CD14-positive monocyte (primary cell): ENCODE measurements at regions not wholly inside any gene's neighbourhood (a gene's known extent, or its start where the extent isn't known, plus 50 kb on each side); places are given as distances from the start of the nearest gene placed in this dataset.

Experiments
- DNase-seq, 3 donors: peaks; one replicate each; pipeline ENCODE4 v3.0.0-alpha.2; 2011 to 2022
- H2AFZ ChIP-seq: 2 replicates; pipeline ENCODE4 v1.6.0; 2012; ENCODE audit warnings: mild to moderate bottlenecking, low read depth, low read length, inconsistent platforms; ENCODE audit not compliant: insufficient read depth, poor library complexity, severe bottlenecking
- H3K27ac ChIP-seq, 2 donors: 1 replicate in 1 of 2; 2 replicates in 1 of 2; pipeline ENCODE4 v1.5.1; 2012 to 2013; ENCODE audit warnings: low read length in 2 of 2, control low read depth in 1 of 2, inconsistent platforms in 1 of 2, low read depth in 1 of 2, mild to moderate bottlenecking in 1 of 2
- H3K27me3 ChIP-seq, 2 donors: one replicate each; pipeline versions ENCODE4 v1.6.0 to v1.6.1; 2011 to 2013; ENCODE audit warnings: low read length in 2 of 2; ENCODE audit not compliant: control insufficient read depth in 2 of 2, insufficient read depth in 2 of 2
- H3K36me3 ChIP-seq, 2 donors: replicated peaks in 1 of 2; 1 replicate in 1 of 2; 2 replicates in 1 of 2; pipeline versions ENCODE4 v1.5.1 to v1.6.1; 2012 to 2013; ENCODE audit warnings: low read length in 2 of 2, control low read depth in 1 of 2, inconsistent platforms in 1 of 2, mild to moderate bottlenecking in 1 of 2; ENCODE audit not compliant: insufficient read depth in 2 of 2, control insufficient read depth in 1 of 2
- H3K4me1 ChIP-seq, 2 donors: 1 replicate in 1 of 2; 2 replicates in 1 of 2; pipeline versions ENCODE4 v1.5.1 to v1.6.1; 2012 to 2013; ENCODE audit warnings: low read length in 2 of 2, control low read depth in 1 of 2, inconsistent platforms in 1 of 2, mild to moderate bottlenecking in 1 of 2, moderate library complexity in 1 of 2; ENCODE audit not compliant: insufficient read depth in 2 of 2, control insufficient read depth in 1 of 2
- H3K4me2 ChIP-seq: replicated peaks from 2 replicates; pipeline ENCODE3; 2012; ENCODE audit warnings: low read length, moderate library complexity, mild to moderate bottlenecking; ENCODE audit not compliant: poor library complexity, severe bottlenecking; ENCODE audit errors: extremely low read depth
- H3K4me3 ChIP-seq, 3 experiments: fragments of 200-600 bp in 1 of 3; sonication (generic) in 1 of 3; replicated peaks in 1 of 3; 1 replicate in 2 of 3; 2 replicates in 1 of 3; pipeline ENCODE4 v1.5.1; 2011 to 2013; ENCODE audit warnings: low read length in 3 of 3, mild to moderate bottlenecking in 3 of 3, control low read depth in 2 of 3, low read depth in 2 of 3, inconsistent platforms in 1 of 3, moderate library complexity in 1 of 3
- H3K79me2 ChIP-seq: 2 replicates; pipeline ENCODE4 v1.6.0; 2012; ENCODE audit warnings: mild to moderate bottlenecking, control low read depth, inconsistent platforms, low read length, moderate library complexity; ENCODE audit not compliant: insufficient read depth
- H3K9ac ChIP-seq: 2 replicates; pipeline ENCODE4 v1.6.0; 2017; ENCODE audit warnings: low read length, mild to moderate bottlenecking; ENCODE audit not compliant: insufficient read depth, poor library complexity, severe bottlenecking
- H3K9me3 ChIP-seq, 2 donors: replicated peaks in 1 of 2; 1 replicate in 1 of 2; 2 replicates in 1 of 2; pipeline versions ENCODE4 v1.5.1 to v1.6.1; 2012 to 2013; ENCODE audit warnings: low read length in 2 of 2, control low read depth in 1 of 2; ENCODE audit not compliant: control insufficient read depth in 1 of 2, insufficient read depth in 1 of 2
- H4K20me1 ChIP-seq: 2 replicates; pipeline ENCODE4 v1.6.0; 2012; ENCODE audit warnings: mild to moderate bottlenecking, low read length, control low read depth, moderate library complexity; ENCODE audit not compliant: insufficient read depth
- H3K27ac Mint-ChIP-seq, 7 donors: one replicate each; pipeline ENCODE4 v1.8.0; 2020; ENCODE audit warnings: mild to moderate bottlenecking in 7 of 7, mixed read lengths in 7 of 7, moderate library complexity in 6 of 7, inconsistent platforms in 2 of 7
- H3K27me3 Mint-ChIP-seq, 3 donors: one replicate each; pipeline ENCODE4 v1.8.0; 2021 to 2022; ENCODE audit warnings: low read depth in 3 of 3, mild to moderate bottlenecking in 3 of 3, mixed read lengths in 3 of 3, moderate library complexity in 3 of 3, inconsistent platforms in 1 of 3
- H3K36me3 Mint-ChIP-seq, 2 donors: one replicate each; pipeline ENCODE4 v1.8.0; 2020; ENCODE audit warnings: mixed read lengths in 2 of 2, inconsistent platforms in 1 of 2, mild to moderate bottlenecking in 1 of 2
- H3K4me1 Mint-ChIP-seq: one replicate; pipeline ENCODE4 v1.8.0; 2020; ENCODE audit warnings: mild to moderate bottlenecking, mixed read lengths
- H3K4me3 Mint-ChIP-seq, 2 donors: one replicate each; pipeline ENCODE4 v1.8.0; 2020; ENCODE audit warnings: mild to moderate bottlenecking in 2 of 2, mixed read lengths in 2 of 2, moderate library complexity in 1 of 2
- H3K9me3 Mint-ChIP-seq, 7 donors: one replicate each; pipeline ENCODE4 v1.8.0; 2020 to 2022; ENCODE audit warnings: mixed read lengths in 7 of 7, mild to moderate bottlenecking in 6 of 7, moderate library complexity in 6 of 7, inconsistent platforms in 2 of 7
- WGBS: methylation state at CpG from one replicate; pipeline ENCODE4 v1.1.5; 2013; ENCODE audit warnings: missing lambda C conversion rate; ENCODE audit not compliant: insufficient coverage; 5-methylcytosine and 5-hydroxymethylcytosine counted together
- intact Hi-C, 2 donors: fragments of 100-400 bp; cut with micrococcal nuclease; formaldehyde crosslinking; loops; one replicate each; pipeline versions ENCODE4 v1.15.0 to v1.15.1; 2023
- TF ChIP-seq, protein P1 (sequence below): fragments of 200-600 bp; IDR thresholded peaks from one replicate; pipeline ENCODE4 v1.8.0; 2022; ENCODE audit warnings: antibody characterized with exemption, mild to moderate bottlenecking

GRCh38 chr22:47622541-47622940 lies 860.1 kb downstream of the TBC1D22A start:
- no peak for DNase-seq
- 94% methylated on average over 8 of the region's 14 CpGs for WGBS
- no peak overlapping the region for H3K4me3 Mint-ChIP-seq
- no peaks in the 10 kb centered on the region for H4K20me1 ChIP-seq
- H3K9me3 ChIP-seq = no peaks in the 10 kb centered on the region
- H3K4me1 Mint-ChIP-seq = no peaks in the 10 kb centered on the region
- no peak overlapping the region for H3K9ac ChIP-seq
- peaks cover 0 to 8% (median 3%) of the 10 kb centered on the region in 3 donors for H3K27me3 Mint-ChIP-seq
- no peaks in the 10 kb centered on the region for H3K4me1 ChIP-seq
- intact Hi-C loops = no loop called here
- H3K36me3 ChIP-seq = no peaks in the 10 kb centered on the region
- peak overlapping the region in 1 of 7 donors; percentile 50 for H3K27ac Mint-ChIP-seq
- no peak overlapping the region for H2AFZ ChIP-seq
- no peaks in the 10 kb centered on the region for H3K79me2 ChIP-seq
- H3K27me3 ChIP-seq = no peaks in the 10 kb centered on the region
- H3K4me3 ChIP-seq = no peak overlapping the region
- no peaks in the 10 kb centered on the region for H3K36me3 Mint-ChIP-seq
- no peak overlapping the region for H3K27ac ChIP-seq
- TF ChIP-seq, protein P1, sequence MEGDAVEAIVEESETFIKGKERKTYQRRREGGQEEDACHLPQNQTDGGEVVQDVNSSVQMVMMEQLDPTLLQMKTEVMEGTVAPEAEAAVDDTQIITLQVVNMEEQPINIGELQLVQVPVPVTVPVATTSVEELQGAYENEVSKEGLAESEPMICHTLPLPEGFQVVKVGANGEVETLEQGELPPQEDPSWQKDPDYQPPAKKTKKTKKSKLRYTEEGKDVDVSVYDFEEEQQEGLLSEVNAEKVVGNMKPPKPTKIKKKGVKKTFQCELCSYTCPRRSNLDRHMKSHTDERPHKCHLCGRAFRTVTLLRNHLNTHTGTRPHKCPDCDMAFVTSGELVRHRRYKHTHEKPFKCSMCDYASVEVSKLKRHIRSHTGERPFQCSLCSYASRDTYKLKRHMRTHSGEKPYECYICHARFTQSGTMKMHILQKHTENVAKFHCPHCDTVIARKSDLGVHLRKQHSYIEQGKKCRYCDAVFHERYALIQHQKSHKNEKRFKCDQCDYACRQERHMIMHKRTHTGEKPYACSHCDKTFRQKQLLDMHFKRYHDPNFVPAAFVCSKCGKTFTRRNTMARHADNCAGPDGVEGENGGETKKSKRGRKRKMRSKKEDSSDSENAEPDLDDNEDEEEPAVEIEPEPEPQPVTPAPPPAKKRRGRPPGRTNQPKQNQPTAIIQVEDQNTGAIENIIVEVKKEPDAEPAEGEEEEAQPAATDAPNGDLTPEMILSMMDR = no peak
- peaks cover 0 to 2% (median 0%) of the 10 kb centered on the region in 7 donors for H3K9me3 Mint-ChIP-seq
- H3K4me2 ChIP-seq = no peak overlapping the region

DNA sequence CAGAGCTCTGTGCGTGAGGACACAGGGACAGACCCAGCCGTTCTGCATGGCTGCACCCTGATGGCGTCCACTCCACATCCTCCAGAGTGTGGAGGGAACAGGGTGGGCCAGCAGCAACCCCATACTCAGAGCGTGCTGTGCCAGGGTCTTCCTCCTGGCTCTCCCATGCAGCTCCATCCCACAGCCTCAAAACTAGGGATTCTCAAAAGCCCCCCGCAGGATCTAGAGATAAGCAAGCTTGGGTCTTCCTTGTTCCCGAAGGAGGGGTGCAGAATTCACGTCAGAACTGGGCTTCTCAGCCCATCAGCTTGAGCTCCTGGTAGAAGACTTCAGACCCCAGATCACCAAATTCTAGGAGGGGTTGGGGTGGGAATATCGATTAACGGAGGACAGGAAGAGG lies 858.8 kb downstream of the TBC1D22A start:
- Histone ChIP-seq H3K4me1 (no peaks in the 10 kb centered on the region), H2AFZ (no peak overlapping the region), H3K9ac (no peak overlapping the region), H3K4me2 (no peak overlapping the region), H3K4me3 (no peak overlapping the region), H3K27ac (no peak overlapping the region), H3K79me2 (no peaks in the 10 kb centered on the region), H3K27me3 (no peaks in the 10 kb centered on the region), H4K20me1 (no peaks in the 10 kb centered on the region), H3K36me3 (no peaks in the 10 kb centered on the region), H3K9me3 (no peaks in the 10 kb centered on the region)
- intact Hi-C loops = no loop called here
- peaks cover 0 to 2% (median 0%) of the 10 kb centered on the region in 7 donors for H3K9me3 Mint-ChIP-seq
- no peaks in the 10 kb centered on the region for H3K36me3 Mint-ChIP-seq
- H3K27me3 Mint-ChIP-seq = peaks cover 0 to 7% (median 3%) of the 10 kb centered on the region in 3 donors
- WGBS = 100% methylated on average over 2 of the region's 9 CpGs
- TF ChIP-seq, protein P1 = no peak
- no peak overlapping the region for H3K27ac Mint-ChIP-seq
- DNase-seq = no peak
- H3K4me3 Mint-ChIP-seq = no peak overlapping the region
- H3K4me1 Mint-ChIP-seq = no peaks in the 10 kb centered on the region
